Embryonic facial prominence (tissue), 1 donor: ENCODE measurements at regions not wholly inside any gene's neighbourhood (a gene's known extent, or its start where the extent isn't known, plus 50 kb on each side); places are given as distances from the start of the nearest gene placed in this dataset.
"Not testable (repeated sequence)": the region's sequence is repeated elsewhere in the genome, so short reads cannot be mapped to it uniquely, and the experiment has no call there.

Source experiments
- DNase-seq: peaks from one replicate; pipeline ENCODE4 v3.0.0-alpha.2; 2016; ENCODE audit errors: extremely low spot score

DNA sequence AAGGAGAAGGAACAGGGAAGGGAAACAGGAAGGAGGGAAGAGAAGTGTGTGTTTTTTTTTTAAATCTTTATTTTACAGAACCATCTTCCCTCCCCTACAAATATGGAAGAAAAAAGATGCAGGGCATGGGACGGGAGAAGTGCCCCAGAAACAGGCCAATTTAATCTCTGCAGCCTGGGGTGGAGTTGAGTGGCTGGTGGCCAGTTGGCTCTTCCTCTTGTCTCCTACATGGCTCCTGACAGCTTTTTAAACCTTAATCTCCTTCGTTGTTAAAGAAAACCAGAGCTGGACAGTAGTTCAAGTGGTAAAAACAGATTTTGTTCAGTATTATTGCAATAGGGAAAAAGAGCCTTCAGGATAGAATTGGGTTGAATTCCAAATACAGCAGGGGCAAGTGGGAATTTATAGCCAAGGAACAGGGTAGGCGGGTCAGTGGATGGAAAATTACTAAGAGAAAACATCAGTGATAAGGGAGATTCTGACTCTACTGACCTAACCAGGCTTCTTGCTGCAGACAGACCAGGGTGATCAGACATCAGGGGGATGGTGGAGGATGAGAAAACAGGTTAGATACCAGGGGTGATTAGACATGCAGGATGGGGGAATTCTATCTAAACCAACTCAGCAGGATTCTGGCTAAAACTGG is 125.1 kb upstream of the CLINT1 start:
- DNase-seq = no peak

DNA sequence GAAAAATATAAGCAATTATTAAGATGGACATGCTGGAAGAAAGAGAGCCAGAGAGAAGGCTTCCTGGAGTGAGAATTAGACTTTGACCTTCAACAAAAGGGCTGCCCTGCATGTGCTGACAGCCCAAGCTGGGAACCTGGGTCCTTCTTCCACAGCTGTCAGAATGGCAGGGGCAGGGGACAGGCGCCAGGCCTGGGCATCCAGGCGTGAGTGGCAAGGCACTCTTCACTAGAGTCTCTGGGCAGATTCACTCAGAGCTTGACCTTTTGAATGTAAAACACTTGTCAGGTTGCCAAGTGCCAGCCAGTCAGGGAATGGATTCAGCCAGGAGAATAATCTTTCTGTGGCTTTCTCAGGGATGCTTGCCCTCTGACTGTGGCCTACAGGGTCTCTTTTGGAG is 119.1 kb upstream of the CLINT1 start:
- no peak for DNase-seq

DNA sequence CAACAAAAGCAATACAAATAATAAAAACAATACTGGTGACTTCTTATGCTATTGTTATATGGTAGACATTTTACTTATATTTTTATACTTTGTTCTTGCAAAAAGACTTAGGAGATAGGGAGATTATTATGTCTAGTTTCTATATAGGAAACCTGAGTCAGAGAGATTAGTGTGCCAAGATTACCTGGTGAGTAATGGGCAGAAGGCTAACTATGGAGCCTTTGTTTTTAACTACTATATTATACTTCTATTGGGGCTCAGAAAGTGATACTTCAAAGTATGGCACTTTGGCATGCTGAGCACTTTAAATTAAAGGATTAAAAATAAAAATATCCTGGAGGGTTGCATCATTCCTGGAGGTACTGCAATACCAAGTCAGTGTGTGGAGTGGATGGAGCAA is 117.5 kb upstream of the CLINT1 start:
- no peak for DNase-seq

DNA sequence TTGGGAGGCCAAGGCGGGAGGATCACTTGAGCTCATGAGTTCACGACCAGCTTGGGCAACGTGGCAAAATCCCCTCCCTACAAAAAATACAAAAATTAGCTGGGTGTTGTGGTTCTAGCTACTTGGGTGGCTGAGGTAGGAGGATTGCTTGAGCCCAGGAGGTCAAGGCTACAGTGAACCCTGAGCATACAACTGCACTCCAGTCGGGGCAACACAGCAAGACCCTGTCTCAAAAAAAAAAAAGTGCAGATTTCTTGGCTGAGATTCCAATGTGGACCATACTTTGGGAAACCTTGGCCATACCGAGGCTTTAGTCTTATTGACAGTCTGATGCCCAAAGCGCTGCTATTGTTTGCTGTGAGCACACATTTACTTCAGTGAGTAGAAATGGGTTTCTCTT is 113.6 kb upstream of the CLINT1 start:
- no peak for DNase-seq

DNA sequence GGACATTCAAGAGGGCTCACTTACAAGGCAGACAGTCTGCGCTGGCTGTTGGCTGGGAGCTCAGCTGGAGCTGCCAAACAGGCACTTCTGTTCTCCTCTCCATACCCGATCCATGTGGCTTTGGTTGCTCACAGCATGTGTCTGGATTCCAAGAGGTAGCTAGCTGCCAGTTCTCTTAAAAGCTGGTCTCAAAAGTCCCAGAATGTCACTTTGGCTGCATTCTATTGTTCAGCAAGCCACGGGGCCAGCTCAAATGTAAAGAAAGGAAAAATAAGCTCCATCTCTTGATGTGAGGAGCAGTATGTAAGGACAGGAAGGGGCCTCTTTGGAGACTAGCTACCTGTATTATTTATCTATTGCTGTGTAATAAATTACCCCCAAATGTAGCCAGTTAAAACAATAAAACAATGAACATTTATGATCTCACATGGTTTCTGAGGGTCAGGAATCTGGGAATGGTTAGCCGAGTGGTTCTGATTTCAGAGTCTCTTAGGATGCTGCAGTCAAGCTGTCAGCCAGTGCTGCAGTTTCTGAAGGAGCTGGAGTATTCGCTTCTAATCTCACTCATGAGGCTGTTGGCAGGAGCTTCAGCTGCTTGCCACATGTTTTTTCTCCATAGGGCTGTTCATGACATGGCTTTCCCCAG is 112.7 kb upstream of the CLINT1 start:
- DNase-seq = peak; percentile 65

DNA sequence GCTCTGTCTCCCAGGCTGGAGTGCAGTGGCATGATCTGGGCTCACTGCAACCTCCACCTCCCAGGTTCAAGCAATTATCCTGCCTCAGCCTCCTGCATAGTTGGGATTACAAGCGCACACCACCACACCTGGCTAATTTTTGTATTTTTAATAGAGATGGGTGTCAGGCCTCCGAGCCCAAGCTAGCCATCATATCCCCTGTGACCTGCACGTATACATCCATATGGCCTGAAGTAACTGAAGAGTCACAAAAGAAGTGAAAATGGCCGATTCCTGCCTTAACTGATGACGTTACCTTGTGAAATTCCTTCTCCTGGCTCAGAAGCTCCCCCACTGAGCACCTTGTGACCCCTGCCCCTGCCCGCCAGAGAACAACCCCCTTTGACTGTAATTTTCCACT is 109.6 kb upstream of the CLINT1 start:
- DNase-seq = not testable (repeated sequence)

DNA sequence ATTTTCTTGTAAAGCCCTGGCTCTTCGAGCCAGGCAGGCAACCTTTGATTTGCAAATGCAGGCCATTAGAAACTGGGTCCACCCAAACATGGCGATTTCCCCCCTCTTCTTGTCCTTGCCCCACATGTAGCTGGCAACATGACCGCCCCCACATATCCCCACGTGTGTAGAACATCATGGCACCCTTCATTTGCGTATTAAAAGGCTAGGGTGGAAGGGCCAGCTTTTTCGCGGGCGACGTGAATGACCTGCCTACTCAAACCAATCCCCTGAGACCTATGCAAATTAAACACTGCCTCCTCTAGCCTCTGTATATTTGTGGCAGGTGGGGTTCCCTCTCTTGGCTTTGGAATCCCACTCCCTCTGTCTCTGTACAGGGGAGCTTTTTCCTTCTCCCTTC is 107.0 kb upstream of the CLINT1 start:
- no peak for DNase-seq

DNA sequence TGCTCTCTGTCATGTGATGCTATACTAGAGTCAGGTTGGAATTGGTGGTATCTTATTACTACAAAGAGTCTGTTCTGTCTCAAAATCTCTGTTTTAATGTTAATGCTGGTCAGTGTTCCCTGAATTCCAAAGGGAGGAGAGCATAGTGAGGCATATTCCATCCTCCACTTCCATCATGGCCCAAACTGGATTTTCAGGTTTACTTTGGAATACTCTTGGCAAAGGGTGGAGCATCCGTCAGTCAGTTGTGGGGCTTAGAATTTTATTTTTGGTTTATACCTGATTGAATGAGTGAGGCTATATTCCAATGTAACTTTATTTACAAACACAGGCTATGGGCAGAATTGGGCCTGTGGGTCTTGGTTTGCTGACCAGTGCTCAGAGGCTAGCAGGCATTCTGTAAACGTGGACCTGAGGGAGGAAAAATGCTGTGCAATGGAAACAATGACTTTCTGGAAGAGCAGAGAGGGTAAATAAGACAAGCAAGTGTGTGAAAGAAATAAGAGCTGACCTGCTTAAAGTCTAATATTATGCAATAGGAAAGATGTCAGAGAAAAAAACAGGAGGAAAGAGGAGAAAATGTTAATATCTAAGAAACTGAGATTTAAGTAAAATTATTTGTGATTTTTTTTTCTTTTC is 106.2 kb upstream of the CLINT1 start:
- DNase-seq = no peak

DNA sequence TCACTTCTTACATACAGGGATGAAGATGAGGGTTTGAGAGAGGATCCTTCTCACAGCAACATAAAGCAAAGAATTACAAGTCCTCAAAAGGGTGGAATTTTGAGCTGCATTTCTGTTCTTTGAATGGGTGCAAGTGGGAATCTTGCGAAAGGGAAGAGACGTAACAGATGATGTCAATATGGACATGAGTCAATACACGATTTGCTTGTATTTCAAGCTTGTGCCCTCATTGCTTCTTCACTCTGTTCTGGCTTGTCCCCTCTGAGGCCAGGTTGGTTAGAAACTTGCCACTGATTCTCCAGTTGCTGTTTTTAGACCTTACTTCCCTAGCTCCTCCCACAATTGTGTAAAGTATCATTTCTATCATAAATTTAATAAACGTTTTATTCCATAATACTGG is 104.8 kb upstream of the CLINT1 start:
- no peak for DNase-seq

DNA sequence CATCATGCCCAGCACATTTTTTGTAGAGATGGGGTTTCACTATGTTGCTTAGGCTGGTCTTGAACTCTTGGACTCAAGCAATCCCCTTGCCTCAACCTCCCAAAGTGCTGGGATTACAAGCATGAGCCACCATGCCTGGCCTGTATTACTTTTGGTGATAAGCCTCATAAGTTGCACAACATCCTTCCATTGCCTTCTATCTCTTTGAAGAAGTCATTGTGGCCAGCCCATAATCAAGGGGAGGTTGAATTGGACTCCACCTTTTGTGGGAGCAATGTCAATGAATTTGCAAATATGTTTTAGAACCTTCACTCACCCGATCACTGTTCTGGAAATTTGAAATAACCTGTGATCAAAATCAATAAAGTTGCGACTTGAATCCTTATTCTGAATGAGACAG is 104.3 kb upstream of the CLINT1 start:
- DNase-seq = no peak

DNA sequence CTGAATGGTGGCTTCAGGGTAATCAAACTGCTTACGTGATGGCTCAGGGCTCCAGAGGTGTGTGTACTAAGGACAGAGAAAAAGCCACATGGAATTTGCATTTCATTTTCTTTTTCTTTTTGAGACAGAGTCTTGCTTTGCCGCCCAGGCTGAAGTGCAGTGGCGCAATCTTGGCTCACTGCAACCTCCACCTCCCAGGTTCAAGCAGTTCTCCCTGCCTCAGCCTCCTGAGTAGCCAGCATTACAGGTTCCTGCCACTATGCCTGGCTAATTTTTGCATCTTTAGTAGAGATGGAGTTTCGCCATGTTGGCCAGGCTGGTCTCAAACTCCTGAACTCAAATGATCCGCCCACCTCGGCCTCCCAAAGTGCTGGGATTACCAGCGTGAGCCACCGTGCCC is 103.7 kb upstream of the CLINT1 start:
- DNase-seq = not testable (repeated sequence)

DNA sequence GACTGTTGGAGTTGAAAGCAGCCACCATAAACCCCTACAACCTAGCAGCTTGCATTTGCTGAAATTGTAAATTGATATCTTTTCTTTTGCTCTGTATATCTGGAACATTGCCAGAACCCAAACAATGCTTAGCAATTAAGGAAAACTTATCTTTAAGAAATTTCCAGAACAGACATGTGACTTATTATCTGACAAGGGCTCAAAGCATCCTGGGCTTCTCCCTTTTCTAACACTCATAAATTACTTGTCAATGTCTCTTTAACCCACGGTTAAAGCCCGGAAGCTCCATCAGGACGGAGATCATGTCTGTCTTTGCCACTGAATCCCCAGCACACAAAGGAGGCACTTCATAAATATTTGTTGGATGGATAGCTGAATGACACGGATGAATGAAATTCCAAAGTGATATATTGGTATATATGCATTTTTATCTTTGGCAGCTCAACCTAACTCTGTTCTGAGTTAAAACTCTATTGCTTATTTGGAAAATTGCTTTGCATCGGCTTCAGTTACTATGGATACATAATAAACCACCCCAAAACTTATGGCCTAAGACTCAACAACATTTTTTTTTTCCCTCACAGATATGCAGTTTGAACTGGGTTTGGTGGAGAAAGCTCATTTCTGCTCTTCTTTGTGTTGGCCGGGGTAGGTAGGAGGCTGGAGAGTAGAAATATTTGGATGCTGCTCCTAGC is 103.1 kb upstream of the CLINT1 start:
- DNase-seq = peak; percentile 74

DNA sequence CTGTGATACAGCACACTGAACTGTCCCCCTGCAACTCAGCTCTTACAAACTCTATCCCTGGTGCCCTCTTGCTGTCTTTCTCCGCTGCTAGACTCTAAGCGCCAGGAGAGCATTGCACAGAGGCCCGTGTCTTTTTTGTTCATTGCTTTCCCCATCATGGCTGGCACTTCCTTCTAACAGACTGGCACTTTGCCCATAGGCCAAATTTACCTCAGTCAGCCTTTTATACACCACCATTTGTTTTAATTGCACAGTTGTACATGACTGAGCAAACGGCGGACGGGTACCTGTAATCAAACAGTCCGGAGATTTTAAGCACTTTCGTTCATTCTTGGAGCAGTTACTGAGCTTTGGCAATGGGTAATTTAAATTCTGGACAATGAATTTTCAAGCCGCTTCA is 102.2 kb upstream of the CLINT1 start:
- DNase-seq = no peak

DNA sequence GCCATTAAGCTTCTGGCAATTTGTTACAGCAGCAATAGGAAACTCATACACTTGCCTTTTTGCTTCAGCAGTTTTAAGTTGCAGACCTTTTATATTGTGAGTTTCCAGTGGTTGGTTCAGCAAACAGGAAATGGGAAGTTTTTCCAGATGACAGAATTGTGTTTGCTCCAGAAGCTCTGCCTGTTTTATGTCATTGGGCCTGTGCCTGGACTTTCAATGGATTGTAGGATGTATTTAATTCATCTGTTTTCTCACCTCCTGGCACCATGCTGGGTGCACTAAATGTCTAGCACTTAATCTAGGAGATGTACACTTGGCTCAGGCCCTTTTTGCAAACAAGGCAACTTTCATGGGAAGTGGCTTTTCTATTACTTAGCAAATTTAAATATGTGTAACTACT is 100.4 kb upstream of the CLINT1 start:
- no peak for DNase-seq

DNA sequence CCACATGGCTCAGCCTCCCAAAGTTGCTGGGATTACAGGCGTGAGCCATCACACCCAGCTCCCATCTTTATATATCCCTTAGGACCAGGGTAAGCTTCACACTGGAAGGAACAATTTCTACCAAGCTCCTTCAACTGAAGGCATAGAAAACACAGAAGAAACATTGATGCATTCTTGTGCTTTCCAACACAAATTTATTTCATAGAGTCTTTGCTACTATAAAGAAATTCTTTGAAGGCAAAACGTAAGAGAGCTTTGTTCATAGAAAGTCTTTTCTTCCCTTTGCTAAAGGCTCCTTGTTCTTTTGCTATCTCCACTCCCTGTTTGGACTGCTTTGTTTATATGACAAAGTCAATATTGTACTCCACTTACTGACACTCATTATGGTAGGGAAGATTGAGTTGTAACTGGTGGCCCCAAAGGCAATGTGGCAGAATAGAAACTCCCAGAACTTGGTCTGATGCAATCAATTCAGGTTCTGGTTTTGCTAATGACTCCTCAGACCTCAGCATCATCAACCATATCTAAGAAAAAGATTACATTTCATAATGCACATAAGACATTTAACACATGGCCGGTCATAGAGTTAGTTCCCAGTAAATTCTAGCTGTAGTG is 97.4 kb upstream of the CLINT1 start:
- no peak for DNase-seq

DNA sequence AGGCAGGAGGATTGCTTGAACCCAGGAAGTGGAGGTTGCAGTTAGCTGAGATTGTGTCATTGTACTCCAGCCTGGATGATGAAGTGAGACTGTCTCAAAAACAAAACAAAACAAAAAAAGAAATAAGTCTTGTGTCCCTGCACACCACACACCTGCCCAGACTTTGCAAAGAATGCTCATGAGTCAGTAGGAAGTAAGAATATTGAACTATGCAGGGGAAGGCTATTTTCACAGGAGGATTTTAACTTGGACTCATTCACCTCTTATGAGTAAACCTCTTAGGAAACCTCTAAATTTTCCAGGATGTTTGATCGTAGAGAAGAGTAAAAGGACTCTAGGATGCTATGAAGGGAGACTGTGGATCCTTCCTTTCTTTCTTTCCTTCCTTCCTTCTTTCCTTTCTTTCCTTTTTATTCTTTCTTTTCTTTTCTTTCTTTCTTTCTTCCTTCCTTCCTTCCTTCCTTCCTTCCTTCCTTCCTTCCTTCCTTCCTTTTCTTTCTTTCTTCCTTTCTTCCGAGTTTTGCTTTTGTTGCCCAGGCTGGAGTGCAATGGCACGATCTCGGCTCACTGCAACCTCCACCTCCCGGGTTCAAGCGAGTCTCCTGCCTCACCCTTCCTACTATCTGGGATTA is 96.7 kb upstream of the CLINT1 start:
- no peak for DNase-seq

DNA sequence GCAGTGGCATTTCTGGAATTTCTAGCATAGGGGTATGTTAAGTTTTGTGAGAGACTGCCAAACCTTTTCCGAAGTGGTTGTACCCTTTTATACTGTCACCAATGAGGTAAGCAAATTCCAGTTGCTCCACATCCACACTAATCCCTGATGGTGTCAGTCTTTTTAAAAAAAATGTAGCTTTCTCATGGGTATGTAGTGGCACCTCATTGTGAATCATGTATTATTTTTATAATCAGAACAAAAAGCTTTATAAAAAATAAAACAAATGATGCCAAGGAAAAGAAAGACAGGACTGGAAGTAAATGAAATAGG is 93.4 kb upstream of the CLINT1 start:
- no peak for DNase-seq

DNA sequence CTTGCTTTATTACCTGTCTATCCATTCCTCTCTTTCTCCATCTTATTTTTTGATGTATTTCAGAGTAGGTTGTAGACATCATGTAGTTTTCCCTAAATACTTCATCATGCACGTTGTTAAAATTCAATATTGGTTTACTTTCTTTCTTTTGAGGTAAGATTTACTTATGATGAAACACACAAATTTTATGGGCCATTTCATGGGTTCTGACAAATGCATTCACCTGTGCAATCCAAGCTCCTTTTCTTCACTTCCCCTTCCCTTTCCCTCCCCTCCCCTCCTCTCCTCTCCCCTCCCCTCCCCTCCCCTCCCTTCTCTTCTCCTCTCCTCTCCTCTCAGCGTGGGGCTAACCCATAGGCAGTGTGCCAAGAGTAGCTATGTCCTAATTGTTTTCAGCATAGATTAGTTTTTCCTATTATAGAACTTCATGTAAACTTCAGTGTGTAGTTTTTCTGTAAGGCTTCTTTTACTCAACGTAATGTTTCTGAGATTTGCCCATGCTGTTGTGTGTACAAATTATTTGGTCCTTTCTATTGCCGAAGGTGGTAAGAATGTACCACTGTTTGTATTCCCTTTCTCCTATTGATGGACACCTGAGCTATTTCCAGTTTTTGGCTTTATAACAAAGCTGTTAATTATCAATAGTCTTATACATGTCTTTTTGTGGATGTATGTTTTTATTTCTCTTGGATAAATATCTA is 92.9 kb upstream of the CLINT1 start:
- no peak for DNase-seq

DNA sequence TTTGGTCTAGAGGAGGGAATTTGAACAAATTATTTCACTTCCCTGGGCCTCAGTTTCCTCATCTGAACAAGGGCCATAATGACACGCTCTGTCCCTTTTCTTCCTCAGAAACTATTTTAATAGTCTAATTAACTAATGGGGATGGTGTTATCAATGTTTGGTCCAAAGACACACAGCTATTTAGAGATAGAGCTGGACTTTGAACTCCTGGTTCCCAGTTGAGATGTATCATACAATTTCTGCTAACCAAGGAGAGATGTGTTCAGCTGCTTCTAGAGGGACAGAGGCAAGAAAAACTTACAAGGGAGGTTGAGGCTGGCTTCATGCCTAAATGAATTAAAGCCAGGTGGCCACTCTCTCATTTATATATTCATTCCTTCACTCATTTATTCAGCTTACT is 90.6 kb upstream of the CLINT1 start:
- no peak for DNase-seq

DNA sequence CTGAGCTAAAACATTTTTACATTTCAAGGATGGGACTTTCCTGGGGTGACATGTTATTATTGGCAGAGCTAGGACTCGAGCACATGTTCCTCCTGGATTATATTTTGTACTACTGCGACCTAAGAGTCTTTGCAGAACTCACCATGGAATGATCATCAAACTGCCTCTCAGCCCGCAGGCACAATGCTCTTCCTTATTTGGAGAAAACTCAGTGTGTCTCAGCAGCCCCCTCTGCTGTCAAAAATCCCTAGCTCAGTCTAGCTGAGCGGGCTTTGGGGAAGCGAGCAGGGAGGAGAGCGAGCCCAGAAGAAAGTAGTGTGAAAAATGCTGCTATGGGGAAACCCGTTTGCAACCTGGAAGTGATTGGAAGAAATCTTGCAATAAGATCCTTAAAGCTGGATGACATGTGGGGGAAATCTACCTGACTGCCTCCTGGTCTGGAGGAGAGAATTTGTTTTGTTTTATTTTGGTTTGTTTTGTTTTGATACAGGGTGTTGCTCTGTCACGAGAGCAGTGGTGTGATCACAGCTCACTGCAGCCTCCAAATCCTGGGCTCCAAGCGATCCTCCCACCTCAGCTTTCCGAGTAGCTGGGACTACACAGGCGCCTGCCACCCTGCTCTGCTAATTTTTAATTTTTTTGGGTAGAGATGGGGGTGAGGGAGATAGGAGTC is 89.9 kb upstream of the CLINT1 start:
- peak; percentile 85 for DNase-seq

DNA sequence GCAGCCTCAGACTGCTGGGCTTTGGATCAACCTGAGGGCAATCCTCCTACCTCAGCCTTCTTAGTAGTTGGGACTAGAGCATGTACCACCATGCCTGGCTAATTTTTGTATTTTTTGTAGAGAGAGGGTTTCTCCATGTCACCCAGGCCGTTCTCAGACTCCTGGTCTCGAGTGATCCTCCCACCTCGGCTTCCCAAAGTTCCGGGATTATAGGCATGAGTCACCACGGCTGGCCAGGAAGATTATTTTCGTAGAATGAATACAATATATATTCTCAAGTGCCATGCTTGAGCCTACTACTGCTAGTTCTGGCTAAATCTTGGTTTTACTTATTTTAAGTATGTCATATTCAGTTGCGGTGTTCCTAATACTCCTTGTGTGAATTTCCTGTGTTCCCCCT is 88.2 kb upstream of the CLINT1 start:
- DNase-seq = no peak
